NCI-H1417 (cell line): ENCODE measurements at regions not wholly inside any gene's neighbourhood (a gene's known extent, or its start where the extent isn't known, plus 50 kb on each side); places are given as distances from the start of the nearest gene placed in this dataset.
A peak's percentile ranks its signal among the peaks of the same experiment; 100 is the strongest.

Experiments
- DNase-seq, 3 experiments: peaks; one replicate each; lab custom pipeline; 2025; lab: John Stamatoyannopoulos, UW

DNA sequence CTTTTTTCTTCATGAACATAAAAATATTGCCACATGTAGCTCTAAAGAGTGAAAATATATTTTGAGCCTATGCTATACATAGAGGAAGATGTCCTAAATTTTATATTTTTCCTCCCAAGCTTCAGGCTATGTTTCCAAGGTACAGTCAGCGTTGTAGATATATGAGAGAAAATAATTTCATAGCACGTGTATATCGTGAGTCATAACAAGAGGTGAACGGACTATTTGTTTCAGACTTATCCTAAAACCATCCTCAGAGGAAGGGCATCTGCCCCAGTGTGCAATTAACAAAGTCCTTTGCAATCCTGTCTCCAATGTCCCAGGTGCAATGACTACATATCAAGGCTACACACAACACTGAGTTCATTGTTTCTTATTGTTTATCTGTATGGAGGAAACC, 177.3 kb upstream of the ARRDC4 start:
- DNase-seq: no peak

DNA sequence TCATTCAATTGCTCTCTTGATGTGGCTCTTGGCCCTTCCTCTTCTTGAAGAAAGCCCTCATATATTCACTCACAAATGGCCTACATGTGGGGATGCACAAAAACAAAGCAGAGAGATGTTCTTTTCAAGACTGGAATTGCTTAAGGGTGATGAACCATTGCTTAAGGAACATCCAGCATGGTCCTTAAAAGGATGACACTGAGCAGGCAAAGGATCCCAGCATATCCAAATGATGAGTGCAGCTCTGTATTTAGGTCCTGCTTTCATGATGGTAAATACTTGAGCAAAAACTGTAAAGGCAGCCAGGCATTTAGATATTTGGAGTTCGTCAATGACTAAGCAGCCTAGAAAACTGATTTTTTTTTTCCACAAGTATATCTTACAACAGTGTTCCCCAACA, 173.8 kb upstream of the ARRDC4 start:
- DNase-seq: no peak

DNA sequence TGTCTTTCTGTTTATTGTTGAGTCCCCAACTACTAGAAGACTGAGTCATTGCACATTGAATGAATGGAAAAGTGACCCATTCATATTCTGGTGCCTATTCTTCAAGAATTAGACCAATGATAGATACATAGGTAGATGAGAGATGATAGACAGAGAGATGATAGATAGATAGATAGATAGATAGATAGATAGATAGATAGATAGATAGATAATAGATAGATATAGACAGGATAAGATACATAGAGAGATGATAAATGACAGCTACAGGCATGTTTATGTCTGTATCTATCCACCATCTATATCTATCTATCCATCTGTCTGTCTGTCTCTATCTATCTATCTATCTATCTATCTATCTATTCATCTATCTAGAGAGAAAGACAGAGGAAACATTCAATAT, 170.3 kb upstream of the ARRDC4 start:
- no peak for DNase-seq

DNA sequence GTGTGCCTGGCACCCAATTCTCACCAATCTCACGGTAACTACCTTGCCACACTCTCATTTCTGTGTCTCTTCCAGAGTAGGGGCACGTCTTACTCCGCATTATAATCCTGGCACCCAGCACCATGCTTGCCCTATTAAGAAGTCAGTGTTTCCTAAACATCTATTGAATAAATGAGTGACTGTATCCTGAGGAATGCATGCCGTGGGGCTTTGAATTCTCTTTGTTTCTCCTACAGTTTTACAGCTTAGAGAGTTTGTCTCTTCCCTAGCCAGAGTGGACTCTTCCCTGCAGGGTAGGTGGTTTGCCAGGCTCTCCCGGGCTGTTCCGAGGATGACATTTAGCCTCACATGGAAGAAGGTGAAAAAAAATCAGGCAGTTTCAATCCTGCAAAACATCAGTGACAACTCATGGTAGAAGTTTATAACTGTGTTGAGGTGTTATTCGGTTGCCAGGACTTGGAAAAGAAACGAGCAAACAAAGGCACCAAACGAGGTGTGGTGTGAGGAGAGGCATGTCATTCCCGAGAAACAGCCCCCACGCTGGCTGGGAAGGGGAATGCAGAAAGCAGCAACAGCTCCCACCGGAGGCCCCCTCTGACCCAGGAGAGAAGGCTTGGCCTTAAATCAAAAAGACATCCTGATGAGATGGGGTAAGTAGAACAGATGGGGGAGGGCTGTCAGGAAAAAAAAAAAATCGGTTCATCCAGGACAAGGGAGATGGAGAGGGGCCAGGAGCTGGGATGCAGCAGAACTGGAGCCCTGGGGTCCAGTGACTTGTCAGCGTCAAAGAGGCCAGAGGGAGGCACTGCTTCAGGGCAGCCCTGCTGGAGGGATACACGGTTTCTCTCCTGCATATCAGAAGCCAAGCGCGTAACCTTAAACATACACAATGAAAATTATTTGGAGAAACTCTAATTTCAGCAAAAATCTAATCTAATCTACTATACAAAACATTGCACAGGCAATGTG, 168.4 kb upstream of the ARRDC4 start:
- DNase-seq: no peak

DNA sequence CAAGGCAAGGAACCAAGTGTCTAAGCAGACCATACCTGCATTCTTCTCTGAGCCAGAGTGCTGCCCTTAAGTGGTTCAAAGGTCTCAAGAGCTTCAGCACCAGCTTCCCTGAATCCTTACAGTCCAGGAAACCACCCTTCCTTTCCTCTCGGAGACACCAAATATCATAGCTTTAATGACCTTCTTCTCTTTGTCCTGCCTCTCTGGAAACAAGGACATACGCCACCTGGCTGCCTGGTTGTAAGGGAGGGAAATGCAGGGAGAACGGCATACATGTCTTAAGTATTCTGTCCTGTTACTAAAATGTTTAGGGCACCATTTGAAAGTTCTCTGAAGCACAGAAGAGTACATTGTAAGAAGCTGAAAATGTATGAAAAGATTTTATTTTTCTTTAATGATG, 155.6 kb upstream of the ARRDC4 start:
- DNase-seq: no peak

DNA sequence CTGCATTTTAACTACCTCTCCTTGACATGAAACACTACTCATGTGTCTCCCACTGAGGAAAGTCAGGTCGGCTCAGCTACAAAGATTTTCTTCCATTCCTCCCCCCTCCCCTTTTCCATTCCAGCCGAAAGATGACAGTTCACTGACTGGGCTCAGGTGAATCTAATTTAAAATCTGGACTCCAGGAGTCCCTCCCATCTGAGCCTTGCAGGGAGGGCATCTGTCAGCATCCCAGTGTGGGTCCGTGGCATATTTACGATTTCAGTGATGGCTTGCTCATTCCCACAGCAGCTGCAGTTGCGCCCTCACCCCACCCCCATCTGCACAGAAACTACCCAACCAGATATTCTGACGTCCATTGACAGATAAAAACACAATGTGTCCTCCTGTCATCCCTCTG, 153.7 kb upstream of the ARRDC4 start:
- peak in 1 of 3 experiments; percentile 11 for DNase-seq

DNA sequence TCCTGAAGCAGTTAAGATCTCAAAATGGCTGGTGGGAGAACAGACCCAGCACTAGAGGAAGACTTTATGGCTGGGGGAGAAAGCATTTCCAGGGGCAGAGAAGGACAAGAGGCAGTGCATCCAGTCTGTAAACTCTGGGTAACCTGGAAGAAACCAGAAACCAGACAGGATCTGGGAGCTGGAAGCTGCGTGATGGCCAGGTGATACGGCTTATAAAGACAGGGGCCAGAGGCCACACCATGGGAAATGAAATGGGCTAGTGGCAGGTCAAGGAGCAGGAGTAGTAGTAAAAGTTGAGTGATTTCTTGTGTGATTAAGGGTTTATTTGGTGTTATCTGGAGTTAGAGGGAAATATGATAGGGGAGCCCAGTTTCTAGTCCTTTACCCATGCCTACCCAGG, 144.7 kb upstream of the ARRDC4 start:
- no peak for DNase-seq

DNA sequence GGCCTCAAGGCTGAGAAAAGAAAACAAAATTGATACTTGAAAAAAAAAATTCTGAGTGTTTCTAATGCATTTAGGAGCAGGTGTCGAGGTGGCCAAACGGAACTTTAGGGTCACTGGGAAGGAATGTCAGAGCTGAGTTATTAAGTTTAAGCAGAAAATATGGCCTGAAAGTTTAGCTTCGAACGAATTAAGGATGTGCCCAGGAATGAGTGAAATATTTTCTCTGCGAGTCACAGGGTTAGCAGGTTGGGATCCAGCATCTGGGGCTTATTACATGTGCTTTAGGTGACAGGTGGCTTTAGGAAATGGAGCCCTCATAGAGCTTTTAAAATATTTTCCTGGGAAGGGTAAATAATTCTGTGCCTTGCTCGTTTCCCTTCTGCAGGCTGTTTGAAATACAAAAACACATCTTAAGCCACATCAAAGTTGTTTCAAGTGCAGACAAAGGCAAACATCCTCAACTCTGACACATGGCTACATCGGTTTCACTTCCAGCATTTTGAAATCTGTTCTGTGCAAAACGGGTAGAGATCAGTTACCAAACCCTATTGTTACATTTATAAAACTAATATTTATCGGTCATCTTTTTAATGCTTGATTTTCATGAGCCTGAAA, 143.1 kb upstream of the ARRDC4 start:
- DNase-seq: peak in 1 of 3 experiments; percentile 27

DNA sequence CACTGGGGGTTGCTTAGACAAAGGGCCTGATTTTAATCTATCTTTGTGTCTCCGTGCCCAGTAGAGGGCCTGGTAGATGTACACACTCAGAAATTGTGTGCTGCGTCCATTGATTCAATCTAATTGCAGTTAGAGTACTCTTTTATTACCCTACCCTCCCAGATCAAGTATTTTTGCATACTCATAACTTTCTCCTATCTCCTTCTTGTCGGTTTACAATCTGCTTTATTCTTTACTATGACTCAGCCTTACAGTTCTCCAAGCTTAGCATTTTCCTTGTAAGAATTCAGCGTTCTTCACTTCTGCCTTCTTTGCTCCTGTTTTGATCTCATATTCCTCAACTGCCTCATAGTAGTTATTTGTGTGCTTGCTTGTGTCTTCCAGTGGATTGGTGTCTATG, 124.5 kb upstream of the ARRDC4 start:
- DNase-seq: no peak

DNA sequence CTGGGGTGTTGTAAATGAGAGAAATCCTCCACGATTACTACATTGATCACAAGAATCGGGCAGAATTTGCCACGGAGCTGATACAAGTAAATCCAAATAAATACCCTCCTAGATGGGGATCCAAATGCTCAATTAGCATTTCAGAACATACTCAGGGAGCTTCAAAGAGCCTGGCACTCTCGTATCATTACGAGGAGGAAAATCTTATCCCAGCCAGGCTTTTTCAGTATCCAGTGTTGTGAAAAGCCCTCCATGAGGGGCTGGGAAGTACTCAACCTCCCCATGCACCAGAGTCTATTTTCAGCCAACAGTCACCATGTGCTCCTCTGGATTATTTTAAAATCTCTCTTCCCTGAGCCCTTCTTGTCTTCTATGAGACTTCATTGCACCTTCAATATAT, 122.6 kb upstream of the ARRDC4 start:
- DNase-seq: no peak

DNA sequence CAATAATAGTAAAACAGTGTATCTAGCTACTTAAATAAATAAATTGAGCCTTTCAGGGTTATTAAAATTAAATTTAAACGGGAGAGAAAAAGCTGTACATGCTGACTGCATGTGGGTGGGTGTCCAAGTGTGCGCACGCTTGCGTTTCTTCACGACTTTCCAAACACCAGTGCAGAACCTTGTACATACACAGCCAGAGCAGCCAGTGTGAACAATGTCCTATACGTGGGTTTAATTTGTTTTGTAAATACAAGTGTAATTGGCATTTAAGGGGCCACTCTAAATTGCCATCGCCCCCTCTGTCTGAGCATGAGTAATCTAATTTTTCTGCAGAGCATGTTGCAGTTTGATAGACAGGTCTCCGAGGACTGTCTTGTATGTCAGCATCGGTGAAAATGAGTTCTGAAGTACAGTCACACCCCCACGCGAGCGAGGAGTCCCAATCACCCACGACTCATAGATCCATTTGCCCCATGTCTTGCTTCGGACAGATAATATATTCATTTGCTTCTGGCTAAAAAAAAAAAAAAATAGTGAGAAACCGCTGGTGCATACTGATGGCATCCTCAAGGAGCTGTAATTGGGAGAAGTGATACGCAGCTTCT, 121.8 kb upstream of the ARRDC4 start:
- no peak for DNase-seq

DNA sequence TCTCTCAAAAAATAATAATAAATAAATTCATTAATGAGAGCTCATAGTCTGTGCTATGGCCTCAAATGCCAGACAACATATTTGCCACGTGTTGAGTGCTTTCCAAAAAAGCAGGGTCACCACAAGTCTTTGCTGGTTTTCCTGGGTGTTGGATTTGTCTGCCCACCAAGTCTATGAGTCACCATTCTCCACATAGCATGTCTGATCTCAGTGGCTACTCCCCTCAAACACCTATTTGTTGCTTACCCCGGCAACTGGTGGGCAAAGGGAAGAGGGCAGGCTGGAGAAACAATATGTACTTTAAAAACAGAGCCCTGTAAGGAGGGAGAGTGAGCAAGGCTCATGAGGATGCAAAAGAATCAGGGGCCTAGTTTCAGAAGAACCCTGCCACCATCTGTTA, 120.0 kb upstream of the ARRDC4 start:
- DNase-seq: no peak

DNA sequence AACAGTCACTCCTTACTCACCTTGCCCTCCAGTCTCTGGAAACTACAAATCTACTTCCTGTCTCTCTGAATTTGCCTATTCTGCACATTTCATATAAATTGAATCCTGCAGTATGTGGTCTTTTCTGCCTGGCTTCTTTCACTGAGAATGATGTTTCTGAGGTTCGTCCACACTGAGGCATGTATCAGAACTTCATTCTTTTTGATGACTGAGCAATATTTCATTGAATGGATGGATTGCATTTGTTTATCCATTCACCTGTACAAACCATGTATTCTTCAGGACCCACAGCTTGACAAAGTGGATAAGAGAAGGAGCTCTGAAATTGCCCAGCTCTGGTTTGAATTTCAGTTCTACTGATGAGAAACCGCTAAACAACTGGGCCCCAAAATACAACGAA, 118.9 kb upstream of the ARRDC4 start:
- DNase-seq: no peak

DNA sequence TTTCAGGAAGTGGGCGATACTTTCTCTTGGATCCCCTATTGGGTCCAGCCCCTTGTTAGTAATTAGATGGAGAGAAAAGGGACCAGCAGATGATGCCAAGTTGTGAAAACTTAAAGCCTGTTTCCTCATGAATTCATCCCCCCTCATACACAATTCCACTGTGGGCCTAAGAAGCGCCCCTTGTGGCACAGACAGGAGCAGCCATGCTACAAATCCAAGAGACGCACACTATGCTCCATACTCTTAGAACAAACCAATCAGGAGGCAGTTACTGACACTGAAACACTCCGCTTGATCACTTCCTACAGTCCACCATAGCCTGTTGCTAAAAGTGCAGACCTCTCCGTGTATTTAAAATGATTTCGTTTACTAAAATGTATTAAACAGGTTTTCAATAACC, 111.3 kb upstream of the ARRDC4 start:
- DNase-seq: no peak

DNA sequence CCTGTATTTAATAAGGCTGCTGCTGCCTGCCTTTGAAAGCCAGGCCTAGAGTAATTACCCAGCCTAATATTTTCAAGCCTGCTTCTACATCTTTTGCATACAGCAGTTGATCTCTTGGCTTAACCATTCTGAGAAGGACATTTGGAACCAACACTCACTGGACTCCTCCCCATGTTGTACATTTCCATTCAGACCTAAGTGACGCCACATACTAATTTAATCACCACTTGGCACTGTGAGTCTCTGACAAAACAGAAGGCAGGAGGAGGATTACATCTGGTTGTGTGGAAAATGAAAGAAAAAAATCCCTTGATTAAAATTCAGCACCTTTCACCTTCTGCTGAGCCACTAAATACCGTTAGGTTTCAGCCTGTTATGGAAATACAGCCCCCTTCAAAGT, 102.2 kb upstream of the ARRDC4 start:
- peak in 1 of 3 experiments; percentile 23 for DNase-seq

DNA sequence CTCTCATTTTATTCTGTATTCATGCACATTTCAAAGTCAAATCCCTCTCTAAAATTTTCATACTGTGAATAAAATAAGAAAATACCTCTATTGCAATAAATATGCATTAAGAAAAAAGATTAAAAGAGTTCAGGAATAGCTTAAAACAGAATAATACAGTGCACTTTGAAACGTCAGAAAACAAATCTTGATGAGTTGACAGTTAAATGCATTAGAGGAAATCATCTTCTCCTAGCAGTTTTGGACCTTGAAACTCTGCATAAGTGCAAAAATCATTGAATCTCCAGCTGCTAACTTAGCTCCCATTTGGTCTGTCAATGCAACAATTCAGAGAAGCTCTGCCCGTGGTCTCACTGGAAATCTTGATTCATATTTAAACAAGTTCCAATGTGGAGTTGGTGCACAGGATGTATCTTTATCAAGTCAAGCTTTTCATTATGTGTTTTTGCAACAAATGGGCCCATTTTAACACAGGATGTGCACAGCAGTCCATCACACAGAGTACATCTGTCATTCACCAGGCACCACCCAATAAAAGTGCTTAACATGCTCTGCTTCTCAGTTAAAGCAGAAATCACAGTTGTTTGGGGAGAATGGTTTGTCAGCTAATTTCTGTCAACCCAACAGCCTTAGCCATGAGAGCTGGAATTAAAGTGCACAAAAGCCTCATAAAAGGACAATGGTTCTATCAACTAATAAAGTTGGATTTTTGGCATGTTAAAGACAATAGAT, 98.8 kb upstream of the ARRDC4 start:
- DNase-seq: no peak

DNA sequence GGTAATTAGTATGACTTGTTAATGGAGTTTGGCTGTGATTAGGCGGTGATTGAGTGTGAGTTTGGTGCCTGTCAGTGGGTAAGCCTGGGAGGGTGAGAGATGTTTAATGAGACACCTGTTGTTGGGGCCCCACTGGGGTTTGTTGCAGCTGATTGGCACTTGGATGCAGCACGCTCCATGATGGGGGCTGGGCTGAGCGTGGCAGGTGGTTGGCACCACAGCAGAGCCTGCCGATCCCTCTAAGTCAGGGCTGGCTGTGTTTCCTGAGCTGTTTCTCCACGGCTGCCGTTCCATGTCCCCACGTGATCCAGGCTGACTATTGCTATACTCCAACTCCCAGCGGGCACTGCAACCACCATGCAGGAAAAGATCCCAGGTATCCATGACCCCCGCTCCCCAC, 93.5 kb upstream of the ARRDC4 start:
- DNase-seq: peak in 2 of 3 experiments; percentile 91 to 96

DNA sequence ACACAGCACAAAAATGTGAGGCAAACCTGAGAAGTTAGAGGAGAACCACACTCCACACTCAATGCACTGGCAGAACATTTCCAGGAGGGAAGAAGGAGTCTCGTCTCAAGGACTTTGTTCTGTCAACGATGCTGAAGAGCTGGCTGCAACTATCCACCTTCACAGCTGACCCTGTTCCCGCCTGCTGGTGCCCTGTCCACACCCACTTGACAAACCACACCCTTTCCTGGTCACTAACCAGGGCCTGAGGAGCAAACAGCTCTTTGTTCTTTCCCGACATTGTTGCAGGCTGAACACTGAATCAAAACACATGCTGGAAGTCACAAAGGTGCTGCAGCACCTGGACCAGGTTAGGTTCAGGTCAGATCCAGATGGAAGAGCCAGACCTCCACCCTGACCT, 92.6 kb upstream of the ARRDC4 start:
- DNase-seq: peak in 2 of 3 experiments; percentile 36 to 70

DNA sequence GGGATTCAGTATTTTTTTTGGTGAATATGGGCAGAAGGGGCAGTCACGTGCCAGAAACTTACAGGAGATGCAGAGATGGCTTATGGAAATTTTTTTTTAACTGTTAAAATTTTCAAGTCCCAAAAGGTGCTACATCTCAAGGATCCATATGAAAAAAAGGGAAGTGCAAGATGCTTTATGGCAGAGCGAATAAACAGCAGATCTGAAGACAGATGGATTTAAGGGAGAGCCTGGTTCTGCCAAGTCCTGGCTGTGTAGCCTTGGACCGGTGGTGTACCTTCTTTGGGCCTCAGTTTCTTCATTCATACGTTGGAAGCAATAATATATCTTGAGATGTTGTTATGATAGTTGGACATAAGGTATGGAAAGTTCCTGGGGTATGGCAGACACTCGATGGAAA, 91.5 kb upstream of the ARRDC4 start:
- DNase-seq: no peak

DNA sequence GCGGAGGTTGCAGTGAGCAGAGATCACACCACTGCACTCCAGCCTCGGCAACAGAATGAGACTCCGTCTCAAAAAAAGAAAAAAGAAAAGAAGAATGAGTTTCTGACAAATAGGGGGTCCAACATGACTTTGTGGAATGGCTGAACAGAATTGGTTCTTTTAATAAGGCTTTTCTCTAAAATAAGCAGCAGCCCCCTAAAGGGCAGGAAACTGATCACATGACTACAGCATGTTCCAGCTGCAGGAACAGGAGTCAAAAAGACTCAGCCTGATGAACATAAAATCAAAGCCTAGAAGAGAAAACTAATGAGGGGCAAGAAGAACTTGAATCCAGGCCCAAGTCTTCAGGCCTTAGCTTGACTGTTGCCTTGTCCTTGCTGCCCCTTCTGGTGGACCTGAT, 89.7 kb upstream of the ARRDC4 start:
- no peak for DNase-seq

DNA sequence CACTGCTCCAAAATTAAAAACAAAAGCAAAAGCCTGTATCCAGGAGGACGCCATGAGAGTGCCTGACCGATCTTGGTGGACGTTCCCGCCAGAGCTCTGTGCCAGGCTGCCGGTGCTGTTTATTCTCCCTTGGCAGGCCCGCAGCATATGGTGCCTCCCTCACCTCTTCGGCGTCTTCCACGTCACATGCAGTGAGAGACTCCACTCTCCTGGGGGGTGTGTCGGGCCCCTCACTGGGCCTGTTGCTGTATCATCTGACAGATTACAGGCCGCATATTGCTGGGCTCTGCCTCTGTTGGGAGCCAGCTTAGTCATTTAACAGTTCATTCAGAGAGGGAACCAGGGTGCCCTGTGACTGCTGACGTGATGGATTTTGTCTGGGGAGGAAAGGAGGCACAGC, 86.4 kb upstream of the ARRDC4 start:
- DNase-seq: no peak

DNA sequence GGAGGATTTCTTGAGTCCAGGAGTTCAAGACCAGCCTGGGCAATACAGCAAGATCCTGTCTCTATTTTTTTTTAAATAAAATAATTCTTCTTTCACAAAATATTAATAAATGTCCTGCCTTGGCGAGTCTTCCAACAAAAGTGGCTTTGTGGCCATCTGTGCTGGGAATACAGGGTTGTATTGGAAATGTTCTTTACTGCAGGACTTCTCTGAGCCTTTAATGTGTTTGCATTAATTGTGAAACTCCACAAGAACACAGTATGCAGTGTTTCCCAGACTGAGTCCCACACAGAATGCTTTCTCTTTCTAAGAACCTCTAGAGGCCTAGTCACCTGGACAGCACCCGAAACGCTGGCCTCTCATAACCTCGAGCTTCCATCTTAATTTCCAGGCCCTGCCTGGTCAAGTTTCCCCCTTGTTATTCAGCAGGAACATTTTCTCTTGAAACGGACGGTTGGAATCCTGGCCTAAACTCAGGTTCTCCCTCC, 85.4 kb upstream of the ARRDC4 start:
- no peak for DNase-seq
